Peyer's patch (tissue), 4 donors: ENCODE measurements at regions not wholly inside any gene's neighbourhood (a gene's known extent, or its start where the extent isn't known, plus 50 kb on each side); places are given as distances from the start of the nearest gene placed in this dataset.

ENCODE experiments used
- POLR2A ChIP-seq, 2 donors: fragments of 450-650 bp; IDR thresholded peaks; one replicate each; pipeline ENCODE4 v1.5.1; 2017; ENCODE audit warnings: antibody characterized with exemption in 2 of 2, mild to moderate bottlenecking in 2 of 2, moderate library complexity in 2 of 2
- TF ChIP-seq, protein P1 (sequence below), 6 experiments: fragments of 450-650 bp in 4 of 6; fragments of 200-600 bp in 2 of 6; sonication (generic) in 1 of 6; IDR thresholded peaks; one replicate each; pipeline ENCODE4 v1.5.1; 2017 to 2019; ENCODE audit warnings: antibody characterized with exemption in 6 of 6, mild to moderate bottlenecking in 3 of 6, moderate library complexity in 1 of 6

DNA sequence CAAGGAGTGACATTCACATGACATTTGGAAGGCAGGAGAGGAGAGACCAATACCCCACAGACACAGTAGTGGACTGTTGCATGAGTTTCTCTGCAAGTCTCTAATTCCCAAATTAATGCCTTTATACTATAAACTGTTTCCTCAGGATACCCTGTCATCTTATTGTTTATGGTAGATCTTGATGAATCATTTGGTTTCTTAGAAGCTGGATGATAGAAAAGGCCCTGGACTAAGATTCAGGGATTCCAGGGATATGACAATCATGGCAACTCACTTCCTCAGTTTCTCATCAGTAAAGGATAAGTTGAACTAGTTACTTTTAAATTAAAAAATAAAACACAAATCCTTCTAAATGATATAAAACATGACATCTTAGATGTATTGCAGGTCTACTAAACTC lies 292.5 kb downstream of the TDRD15 start:
- TF ChIP-seq, protein P1, sequence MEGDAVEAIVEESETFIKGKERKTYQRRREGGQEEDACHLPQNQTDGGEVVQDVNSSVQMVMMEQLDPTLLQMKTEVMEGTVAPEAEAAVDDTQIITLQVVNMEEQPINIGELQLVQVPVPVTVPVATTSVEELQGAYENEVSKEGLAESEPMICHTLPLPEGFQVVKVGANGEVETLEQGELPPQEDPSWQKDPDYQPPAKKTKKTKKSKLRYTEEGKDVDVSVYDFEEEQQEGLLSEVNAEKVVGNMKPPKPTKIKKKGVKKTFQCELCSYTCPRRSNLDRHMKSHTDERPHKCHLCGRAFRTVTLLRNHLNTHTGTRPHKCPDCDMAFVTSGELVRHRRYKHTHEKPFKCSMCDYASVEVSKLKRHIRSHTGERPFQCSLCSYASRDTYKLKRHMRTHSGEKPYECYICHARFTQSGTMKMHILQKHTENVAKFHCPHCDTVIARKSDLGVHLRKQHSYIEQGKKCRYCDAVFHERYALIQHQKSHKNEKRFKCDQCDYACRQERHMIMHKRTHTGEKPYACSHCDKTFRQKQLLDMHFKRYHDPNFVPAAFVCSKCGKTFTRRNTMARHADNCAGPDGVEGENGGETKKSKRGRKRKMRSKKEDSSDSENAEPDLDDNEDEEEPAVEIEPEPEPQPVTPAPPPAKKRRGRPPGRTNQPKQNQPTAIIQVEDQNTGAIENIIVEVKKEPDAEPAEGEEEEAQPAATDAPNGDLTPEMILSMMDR (IDR thresholded peaks at IDR 0.05) = no peak
- TF ChIP-seq POLR2A (IDR thresholded peaks at IDR 0.05) = no peak
